Aorta (tissue), 5 donors: ENCODE measurements at regions not wholly inside any gene's neighbourhood (a gene's known extent, or its start where the extent isn't known, plus 50 kb on each side); places are given as distances from the start of the nearest gene placed in this dataset.

Source experiments
- ATAC-seq: fragments of 200-7000 bp; cut with Tn5 transposase; one replicate; pipeline ENCODE4 v1.9.1; 2022; ENCODE audit warnings: moderate library complexity; ENCODE audit not compliant: low FRiP score
- DNase-seq, 2 donors: peaks; one replicate each; pipeline ENCODE4 v3.0.0-alpha.2; 2020
- H3K27ac ChIP-seq, 2 donors: one replicate each; pipeline ENCODE4 v1.5.1; 2013; ENCODE audit warnings: low read length in 2 of 2, mild to moderate bottlenecking in 2 of 2, moderate library complexity in 2 of 2, control low read depth in 1 of 2, inconsistent platforms in 1 of 2, low read depth in 1 of 2
- H3K27me3 ChIP-seq, 2 donors: one replicate each; pipeline ENCODE4 v1.6.1; 2013; ENCODE audit warnings: control low read depth in 1 of 2, low read length in 1 of 2, mild to moderate bottlenecking in 1 of 2, moderate library complexity in 1 of 2; ENCODE audit not compliant: insufficient read depth in 2 of 2, control insufficient read depth in 1 of 2
- H3K36me3 ChIP-seq, 2 donors: one replicate each; pipeline ENCODE4 v1.6.1; 2013; ENCODE audit warnings: control low read depth in 1 of 2, low read length in 1 of 2, mild to moderate bottlenecking in 1 of 2; ENCODE audit not compliant: insufficient read depth in 2 of 2, control insufficient read depth in 1 of 2
- H3K4me1 ChIP-seq, 2 donors: one replicate each; pipeline ENCODE4 v1.6.1; 2013; ENCODE audit warnings: low read length in 2 of 2, control low read depth in 1 of 2, mild to moderate bottlenecking in 1 of 2, moderate library complexity in 1 of 2; ENCODE audit not compliant: insufficient read depth in 2 of 2, control insufficient read depth in 1 of 2
- H3K4me3 ChIP-seq, 2 donors: one replicate each; pipeline ENCODE4 v1.5.1; 2013; ENCODE audit warnings: low read length in 2 of 2, control low read depth in 1 of 2, mild to moderate bottlenecking in 1 of 2
- H3K9me3 ChIP-seq: one replicate; pipeline ENCODE4 v1.6.1; 2013; ENCODE audit warnings: mild to moderate bottlenecking, low read length; ENCODE audit not compliant: control insufficient read depth
- WGBS, 2 donors: extraction: QIAGEN DNeasy Blood & Tissue Kit; methylation state at CpG; one replicate each; pipeline ENCODE4 v1.1.7; 2013; 5-methylcytosine and 5-hydroxymethylcytosine counted together
- intact Hi-C, 2 donors: fragments of 100-400 bp; cut with DNase I; formaldehyde crosslinking; loops; one replicate each; pipeline versions ENCODE4 v1.14.2 to v1.15.0; 2022
- donor health status: healthy with polysubstance abuse.
- donor health status: Bipolar disorder and iron deficiency.
- donor health status: DM: no; HTN: no; CAD: no.
- donor health status: DM: no; HTN: no; CAD: no.
- donor health status: DM: yes; HTN: yes; CAD: no.

- ATAC-seq (no peak), DNase-seq (no peak)
- intact Hi-C loops, result no loop called here
- no peak overlapping the region for H3K4me3 ChIP-seq
- no peaks in the 10 kb centered on the region for H3K36me3 ChIP-seq
- no peaks in the 10 kb centered on the region for H3K9me3 ChIP-seq
- no peaks in the 10 kb centered on the region for H3K4me1 ChIP-seq
- 72 to 77% methylated on average over 9 of the region's 9 CpGs for WGBS, 2 donors
- H3K27me3 ChIP-seq, result no peaks in the 10 kb centered on the region
- no peak overlapping the region for H3K27ac ChIP-seq
Observed at GRCh38 chrX:940691-941090, 271.8 kb downstream of the CRLF2 start.

GRCh38 chrX:936979-937769, 275.3 kb downstream of the CRLF2 start:
- ATAC-seq, result no peak
- no peak overlapping the region for H3K4me3 ChIP-seq
- H3K36me3 ChIP-seq, result no peaks in the 10 kb centered on the region
- intact Hi-C loops, result no loop called here
- DNase-seq, result no peak
- no peaks in the 10 kb centered on the region for H3K27me3 ChIP-seq
- H3K9me3 ChIP-seq, result no peaks in the 10 kb centered on the region
- no peak overlapping the region for H3K27ac ChIP-seq
- WGBS, 2 donors, result 49 to 62% methylated on average over 26 of the region's 26 CpGs
- H3K4me1 ChIP-seq, result no peaks in the 10 kb centered on the region

GRCh38 chrX:933611-934010, 278.8 kb downstream of the CRLF2 start:
- Histone ChIP-seq H3K27me3 (no peaks in the 10 kb centered on the region), H3K36me3 (no peaks in the 10 kb centered on the region), H3K4me1 (no peaks in the 10 kb centered on the region), H3K4me3 (no peak overlapping the region), H3K27ac (no peak overlapping the region), H3K9me3 (no peaks in the 10 kb centered on the region)
- no peak for ATAC-seq
- no peak for DNase-seq
- intact Hi-C loops, result no loop called here
- WGBS, 2 donors, result 59 to 70% methylated on average over 11 of the region's 11 CpGs

- Histone ChIP-seq H3K27ac (no peak overlapping the region), H3K4me1 (no peaks in the 10 kb centered on the region), H3K27me3 (no peaks in the 10 kb centered on the region), H3K4me3 (no peak overlapping the region), H3K9me3 (no peaks in the 10 kb centered on the region), H3K36me3 (no peaks in the 10 kb centered on the region)
- DNase-seq (no peak), ATAC-seq (no peak)
- intact Hi-C loops, result no loop called here
- 59 to 77% methylated on average over 4 of the region's 4 CpGs for whole genome bisulfite sequencing, 2 donors
Observed at GRCh38 chrX:928606-929005, 283.8 kb downstream of the CRLF2 start.

- Histone ChIP-seq H3K4me3 (no peak overlapping the region), H3K9me3 (no peaks in the 10 kb centered on the region), H3K36me3 (no peaks in the 10 kb centered on the region), H3K27me3 (no peaks in the 10 kb centered on the region), H3K27ac (no peak overlapping the region), H3K4me1 (no peaks in the 10 kb centered on the region)
- ATAC-seq (no peak), DNase-seq (no peak)
- intact Hi-C loops, result no loop called here
- 80 to 85% methylated on average over 2 of the region's 2 CpGs for WGBS, 2 donors
Observed at GRCh38 chrX:926991-927390, 285.5 kb downstream of the CRLF2 start.

- 80 to 87% methylated on average over 9 of the region's 9 CpGs for WGBS, 2 donors
- Histone ChIP-seq H3K27me3 (no peaks in the 10 kb centered on the region), H3K4me3 (no peak overlapping the region), H3K27ac (no peak overlapping the region), H3K36me3 (no peaks in the 10 kb centered on the region), H3K9me3 (no peaks in the 10 kb centered on the region), H3K4me1 (no peaks in the 10 kb centered on the region)
- no peak for ATAC-seq
- intact Hi-C loops, result no loop called here
- DNase-seq, result no peak
Observed at GRCh38 chrX:926070-926469, 286.4 kb downstream of the CRLF2 start.

- intact Hi-C loops, result no loop called here
- no peaks in the 10 kb centered on the region for H3K9me3 ChIP-seq
- no peaks in the 10 kb centered on the region for H3K27me3 ChIP-seq
- no peak overlapping the region for H3K4me3 ChIP-seq
- DNase-seq, result no peak
- 80 to 86% methylated on average over 6 of the region's 6 CpGs for WGBS, 2 donors
- H3K36me3 ChIP-seq, result no peaks in the 10 kb centered on the region
- ATAC-seq, result no peak
- no peaks in the 10 kb centered on the region for H3K4me1 ChIP-seq
- no peak overlapping the region for H3K27ac ChIP-seq
Observed at GRCh38 chrX:925652-926061, 286.8 kb downstream of the CRLF2 start.

- intact Hi-C loops, result no loop called here
- Histone ChIP-seq H3K27ac (no peak overlapping the region), H3K36me3 (no peaks in the 10 kb centered on the region), H3K9me3 (no peaks in the 10 kb centered on the region), H3K4me1 (no peaks in the 10 kb centered on the region), H3K4me3 (no peak overlapping the region), H3K27me3 (no peaks in the 10 kb centered on the region)
- ATAC-seq, result no peak
- DNase-seq, result no peak
- WGBS, 2 donors, result 87 to 99% methylated on average over 2 of the region's 2 CpGs
Observed at GRCh38 chrX:925094-925493, 287.4 kb downstream of the CRLF2 start.

GRCh38 chrX:924017-924416, 288.4 kb downstream of the CRLF2 start:
- no peaks in the 10 kb centered on the region for H3K4me1 ChIP-seq
- DNase-seq, result no peak
- intact Hi-C loops, result no loop called here
- no peak for ATAC-seq
- no peaks in the 10 kb centered on the region for H3K36me3 ChIP-seq
- H3K27ac ChIP-seq, result no peak overlapping the region
- no peaks in the 10 kb centered on the region for H3K9me3 ChIP-seq
- no peaks in the 10 kb centered on the region for H3K27me3 ChIP-seq
- H3K4me3 ChIP-seq, result no peak overlapping the region
- 49 to 74% methylated on average over 2 of the region's 2 CpGs for WGBS, 2 donors
